Right atrium auricular region (tissue), 2 donors: ENCODE measurements at regions not wholly inside any gene's neighbourhood (a gene's known extent, or its start where the extent isn't known, plus 50 kb on each side); places are given as distances from the start of the nearest gene placed in this dataset.

ENCODE experiments used
- DNase-seq: peaks from one replicate; pipeline ENCODE4 v3.0.0-alpha.2; 2019; ENCODE audit warnings: low spot score
- H3K27ac ChIP-seq, 2 donors: fragments of 200-600 bp; sonication (generic); 1 replicate in 1 of 2; 2 replicates in 1 of 2; pipeline ENCODE4 v1.5.1; 2016 to 2019
- H3K27me3 ChIP-seq, 2 donors: fragments of 200-600 bp; sonication (generic); one replicate each; pipeline versions ENCODE4 v1.5.1 to v1.6.0; 2017 to 2019
- H3K36me3 ChIP-seq: fragments of 200-600 bp; sonication (generic); one replicate; pipeline ENCODE4 v1.5.1; 2016
- H3K4me1 ChIP-seq, 2 donors: fragments of 200-600 bp; sonication (generic); one replicate each; pipeline versions ENCODE4 v1.5.1 to v1.6.0; 2017 to 2019
- H3K4me3 ChIP-seq, 2 donors: fragments of 200-600 bp; sonication (generic); 1 replicate in 1 of 2; 2 replicates in 1 of 2; pipeline ENCODE4 v1.5.1; 2017 to 2019; ENCODE audit warnings: mild to moderate bottlenecking in 1 of 2, moderate library complexity in 1 of 2
- H3K9me3 ChIP-seq, 2 donors: fragments of 200-600 bp; sonication (generic); one replicate each; pipeline ENCODE4 v1.5.1; 2019
- CTCF ChIP-seq, 2 donors: fragments of 200-600 bp; sonication (generic); IDR thresholded peaks; one replicate each; pipeline ENCODE4 v1.5.1; 2019; ENCODE audit warnings: antibody characterized with exemption in 2 of 2

- no peaks in the 10 kb centered on the region for H3K36me3 ChIP-seq
- no peaks in the 10 kb centered on the region for H3K9me3 ChIP-seq
- H3K27me3 ChIP-seq, result no peaks in the 10 kb centered on the region
- TF ChIP-seq CTCF (IDR thresholded peaks at IDR 0.05), result no peak
- H3K27ac ChIP-seq, result no peak overlapping the region
- no peak overlapping the region for H3K4me3 ChIP-seq
- H3K4me1 ChIP-seq, result no peaks in the 10 kb centered on the region
- DNase-seq, result no peak
These were observed 982.7 kb upstream of the NR2F2 start for GRCh38 chr15:95347837-95348236.

GRCh38 chr15:95350908-95351307 is 979.6 kb upstream of the NR2F2 start:
- Histone ChIP-seq H3K9me3 (no peaks in the 10 kb centered on the region), H3K4me1 (no peaks in the 10 kb centered on the region), H3K27ac (no peak overlapping the region), H3K27me3 (no peaks in the 10 kb centered on the region), H3K36me3 (no peaks in the 10 kb centered on the region), H3K4me3 (no peak overlapping the region)
- no peak for TF ChIP-seq CTCF (IDR thresholded peaks at IDR 0.05)
- no peak for DNase-seq

GRCh38 chr15:95352631-95353187 is 977.8 kb upstream of the NR2F2 start:
- H3K36me3 ChIP-seq, result no peaks in the 10 kb centered on the region
- H3K4me3 ChIP-seq, result no peak overlapping the region
- no peak for DNase-seq
- no peak overlapping the region for H3K27ac ChIP-seq
- H3K27me3 ChIP-seq, result no peaks in the 10 kb centered on the region
- no peak for TF ChIP-seq CTCF (IDR thresholded peaks at IDR 0.05)
- H3K4me1 ChIP-seq, result no peaks in the 10 kb centered on the region
- H3K9me3 ChIP-seq, result no peaks in the 10 kb centered on the region

- DNase-seq, result no peak
- Histone ChIP-seq H3K4me1 (no peaks in the 10 kb centered on the region), H3K9me3 (no peaks in the 10 kb centered on the region), H3K36me3 (no peaks in the 10 kb centered on the region), H3K4me3 (no peak overlapping the region), H3K27ac (no peak overlapping the region), H3K27me3 (no peaks in the 10 kb centered on the region)
- TF ChIP-seq CTCF (IDR thresholded peaks at IDR 0.05), result no peak
These were observed 977.0 kb upstream of the NR2F2 start for GRCh38 chr15:95353512-95353911.

- H3K36me3 ChIP-seq, result no peaks in the 10 kb centered on the region
- no peak for DNase-seq
- no peaks in the 10 kb centered on the region for H3K27me3 ChIP-seq
- H3K4me1 ChIP-seq, result no peaks in the 10 kb centered on the region
- TF ChIP-seq CTCF (IDR thresholded peaks at IDR 0.05), result no peak
- peaks cover 0 to 5% of the 10 kb centered on the region in 2 donors for H3K9me3 ChIP-seq
- H3K4me3 ChIP-seq, result no peak overlapping the region
- H3K27ac ChIP-seq, result no peak overlapping the region
These were observed 970.5 kb upstream of the NR2F2 start for GRCh38 chr15:95359966-95360365.

- no peak for TF ChIP-seq CTCF (IDR thresholded peaks at IDR 0.05)
- no peaks in the 10 kb centered on the region for H3K27me3 ChIP-seq
- no peaks in the 10 kb centered on the region for H3K36me3 ChIP-seq
- H3K4me3 ChIP-seq, result no peak overlapping the region
- H3K27ac ChIP-seq, result no peak overlapping the region
- DNase-seq, result no peak
- H3K4me1 ChIP-seq, result no peaks in the 10 kb centered on the region
- H3K9me3 ChIP-seq, result peaks cover 0 to 5% of the 10 kb centered on the region in 2 donors
These were observed 968.2 kb upstream of the NR2F2 start for GRCh38 chr15:95362306-95362705.
